Cardiac muscle cell (in vitro differentiated cells and primary cell): ENCODE measurements at regions not wholly inside any gene's neighbourhood (a gene's known extent, or its start where the extent isn't known, plus 50 kb on each side); places are given as distances from the start of the nearest gene placed in this dataset.

Source experiments
- DNase-seq, 2 donors: peaks; one replicate each; pipeline versions ENCODE4 v3.0.0 to v3.0.0-alpha.2; 2010 to 2017; ENCODE audit warnings: low read depth in 1 of 2, low spot score in 1 of 2
- H3K27ac ChIP-seq: fragments of 200-600 bp; sonication (generic); 2 replicates; pipeline ENCODE4 v1.5.1; 2016
- H3K27me3 ChIP-seq: fragments of 200-600 bp; sonication (generic); 2 replicates; pipeline ENCODE4 v1.6.0; 2016; ENCODE audit warnings: control low read depth
- H3K36me3 ChIP-seq: fragments of 200-600 bp; sonication (generic); 2 replicates; pipeline ENCODE4 v1.5.1; 2016; ENCODE audit warnings: control low read depth
- H3K4me1 ChIP-seq: fragments of 200-600 bp; sonication (generic); 2 replicates; pipeline ENCODE4 v1.8.1; 2017; ENCODE audit warnings: low read depth, mild to moderate bottlenecking, mixed run types
- H3K4me3 ChIP-seq: fragments of 200-600 bp; sonication (generic); 2 replicates; pipeline ENCODE4 v1.5.1; 2016; ENCODE audit warnings: mild to moderate bottlenecking
- H3K9me3 ChIP-seq: fragments of 200-600 bp; sonication (generic); 2 replicates; pipeline ENCODE4 v1.5.1; 2017; ENCODE audit warnings: low read depth, mild to moderate bottlenecking, control low read depth
- CTCF ChIP-seq: IDR thresholded peaks from 2 replicates; pipeline ENCODE4 v1.5.1; 2012; ENCODE audit warnings: low read depth, mild to moderate bottlenecking, low read length

GRCh38 chr13:31639443-31640163 lies 99.7 kb upstream of the RXFP2 start:
- Histone ChIP-seq H3K27ac (no peak overlapping the region), H3K9me3 (no peaks in the 10 kb centered on the region), H3K4me3 (no peak overlapping the region), H3K27me3 (no peaks in the 10 kb centered on the region), H3K36me3 (no peaks in the 10 kb centered on the region), H3K4me1 (no peaks in the 10 kb centered on the region)
- TF ChIP-seq CTCF: no peak
- peak in 1 of 2 donors; percentile 33 for DNase-seq

GRCh38 chr13:31649766-31650165 lies 89.6 kb upstream of the RXFP2 start:
- Histone ChIP-seq H3K4me1 (no peaks in the 10 kb centered on the region), H3K27ac (no peak overlapping the region), H3K9me3 (no peaks in the 10 kb centered on the region), H3K4me3 (no peak overlapping the region), H3K36me3 (no peaks in the 10 kb centered on the region), H3K27me3 (no peaks in the 10 kb centered on the region)
- no peak for TF ChIP-seq CTCF
- DNase-seq: no peak

GRCh38 chr13:31653730-31654129 lies 85.6 kb upstream of the RXFP2 start:
- Histone ChIP-seq H3K9me3 (no peaks in the 10 kb centered on the region), H3K4me3 (no peak overlapping the region), H3K27ac (no peak overlapping the region), H3K36me3 (no peaks in the 10 kb centered on the region), H3K4me1 (no peaks in the 10 kb centered on the region), H3K27me3 (no peaks in the 10 kb centered on the region)
- no peak for DNase-seq
- no peak for TF ChIP-seq CTCF

- H3K27ac ChIP-seq: no peak overlapping the region
- DNase-seq: no peak
- H3K9me3 ChIP-seq: no peaks in the 10 kb centered on the region
- H3K36me3 ChIP-seq: no peaks in the 10 kb centered on the region
- no peaks in the 10 kb centered on the region for H3K27me3 ChIP-seq
- H3K4me1 ChIP-seq: no peaks in the 10 kb centered on the region
- no peak for TF ChIP-seq CTCF
- no peak overlapping the region for H3K4me3 ChIP-seq
Observed at GRCh38 chr13:31663880-31664585, 75.3 kb upstream of the RXFP2 start.

GRCh38 chr13:31670831-31671617 lies 68.3 kb upstream of the RXFP2 start:
- no peak for TF ChIP-seq CTCF
- Histone ChIP-seq H3K27me3 (no peaks in the 10 kb centered on the region), H3K4me3 (no peak overlapping the region), H3K27ac (no peak overlapping the region), H3K4me1 (no peaks in the 10 kb centered on the region), H3K36me3 (no peaks in the 10 kb centered on the region), H3K9me3 (no peaks in the 10 kb centered on the region)
- peak in 1 of 2 donors; percentile 32 for DNase-seq
